GM23338 (cell line): ENCODE measurements at regions not wholly inside any gene's neighbourhood (a gene's known extent, or its start where the extent isn't known, plus 50 kb on each side); places are given as distances from the start of the nearest gene placed in this dataset.

Experiments used
- ATAC-seq: fragments of 200-7000 bp; cut with Tn5 transposase; 3 replicates; pipeline ENCODE4 v1.9.1; 2020
- DNase-seq: peaks from one replicate; pipeline ENCODE4 v3.0.0-alpha.2; 2015; ENCODE audit warnings: low spot score
- H2AFZ ChIP-seq: fragments of 200-600 bp; sonication (generic); 2 replicates; pipeline ENCODE4 v1.8.0; 2016; ENCODE audit warnings: antibody characterized with exemption, mild to moderate bottlenecking, moderate library complexity
- H3F3A ChIP-seq: fragments of 200-600 bp; sonication (generic); replicated peaks from 2 replicates; pipeline ENCODE4 v1.8.0; 2017; ENCODE audit warnings: antibody characterized with exemption, mixed run types, low read depth
- H3K27ac ChIP-seq: fragments of 200-600 bp; sonication (generic); 2 replicates; pipeline ENCODE4 v1.6.1; 2016; ENCODE audit warnings: low read depth
- H3K27me3 ChIP-seq: fragments of 200-600 bp; sonication (generic); 2 replicates; pipeline ENCODE4 v1.8.0; 2016; ENCODE audit warnings: mild to moderate bottlenecking, mixed run types, moderate library complexity; ENCODE audit not compliant: insufficient read depth
- H3K36me3 ChIP-seq: fragments of 200-600 bp; sonication (generic); 2 replicates; pipeline ENCODE4 v1.8.0; 2016; ENCODE audit warnings: mild to moderate bottlenecking; ENCODE audit not compliant: insufficient read depth
- H3K4me1 ChIP-seq: fragments of 200-600 bp; sonication (generic); 2 replicates; pipeline ENCODE4 v1.8.0; 2016; ENCODE audit warnings: mild to moderate bottlenecking, moderate library complexity; ENCODE audit not compliant: insufficient read depth
- H3K4me2 ChIP-seq: fragments of 200-600 bp; sonication (generic); 2 replicates; pipeline ENCODE4 v1.7.1; 2017; ENCODE audit warnings: mixed run types
- H3K4me3 ChIP-seq: fragments of 200-600 bp; sonication (generic); 2 replicates; pipeline ENCODE4 v1.6.1; 2016; ENCODE audit warnings: mixed run types
- H3K79me2 ChIP-seq: fragments of 200-600 bp; sonication (generic); replicated peaks from 2 replicates; pipeline ENCODE4 v1.8.0; 2017; ENCODE audit warnings: mild to moderate bottlenecking; ENCODE audit not compliant: insufficient read depth
- H3K9me2 ChIP-seq: fragments of 200-600 bp; sonication (generic); 2 replicates; pipeline ENCODE4 v1.8.0; 2017; ENCODE audit not compliant: insufficient read depth
- H4K20me1 ChIP-seq: fragments of 200-600 bp; sonication (generic); replicated peaks from 2 replicates; pipeline ENCODE4 v1.8.0; 2017; ENCODE audit warnings: mild to moderate bottlenecking; ENCODE audit not compliant: insufficient read depth
- H3K27ac Mint-ChIP-seq: 2 replicates; pipeline ENCODE4 v1.8.0; 2020; ENCODE audit warnings: inconsistent platforms, mild to moderate bottlenecking, moderate library complexity, mixed read lengths
- H3K27me3 Mint-ChIP-seq: 3 replicates; pipeline ENCODE4 v1.8.0; 2022; ENCODE audit warnings: low read depth, mild to moderate bottlenecking, moderate library complexity, mixed read lengths, inconsistent platforms; ENCODE audit not compliant: insufficient read depth, poor library complexity
- H3K36me3 Mint-ChIP-seq: 3 replicates; pipeline ENCODE4 v1.8.0; 2021; ENCODE audit warnings: low read depth, mild to moderate bottlenecking, inconsistent platforms, moderate library complexity, mixed read lengths
- H3K4me1 Mint-ChIP-seq: 3 replicates; pipeline ENCODE4 v1.8.0; 2020; ENCODE audit warnings: mild to moderate bottlenecking, inconsistent platforms, mixed read lengths
- H3K4me3 Mint-ChIP-seq: 3 replicates; pipeline ENCODE4 v1.8.0; 2021; ENCODE audit warnings: moderate library complexity, mild to moderate bottlenecking, inconsistent platforms, mixed read lengths
- H3K9me3 Mint-ChIP-seq: 3 replicates; pipeline ENCODE4 v1.8.0; 2020; ENCODE audit warnings: moderate library complexity, mild to moderate bottlenecking, inconsistent platforms, mixed read lengths
- CTCF ChIP-seq, 2 experiments: fragments of 200-600 bp in 1 of 2; sonication (generic) in 1 of 2; conservative IDR thresholded peaks; 2 replicates each; pipeline versions ENCODE4 v1.5.1 to v1.6.1; 2016 to 2017; ENCODE audit warnings: antibody characterized with exemption in 2 of 2, low read depth in 2 of 2, mild to moderate bottlenecking in 2 of 2, moderate library complexity in 1 of 2
- EZH2 ChIP-seq: fragments of 200-600 bp; sonication (generic); IDR thresholded peaks from one replicate; pipeline ENCODE4 v1.8.0; 2017; ENCODE audit warnings: antibody characterized with exemption, mild to moderate bottlenecking, low read depth; ENCODE audit not compliant: unreplicated experiment
- POLR2AphosphoS5 ChIP-seq: IDR thresholded peaks from 2 replicates; pipeline ENCODE4 v1.6.1; 2016; ENCODE audit warnings: antibody characterized with exemption, low read depth
- ZNF114 ChIP-seq: fragments of 250-450 bp; sonication (Bioruptor Pico); IDR thresholded peaks from 2 replicates; pipeline ENCODE4 v1.5.0; 2020; ENCODE audit warnings: mild to moderate bottlenecking, moderate library complexity
- ZNF462 ChIP-seq: fragments of 250-450 bp; sonication (Bioruptor Pico); IDR thresholded peaks from 2 replicates; pipeline ENCODE4 v1.5.0; 2020; ENCODE audit warnings: mild to moderate bottlenecking, moderate library complexity

- no peak for TF ChIP-seq EZH2
- TF ChIP-seq POLR2AphosphoS5, result no peak
- TF ChIP-seq ZNF462, result no peak
Measured at GRCh38 chr18:2442006-2442405, 129.3 kb downstream of the METTL4 start (continued).

DNA sequence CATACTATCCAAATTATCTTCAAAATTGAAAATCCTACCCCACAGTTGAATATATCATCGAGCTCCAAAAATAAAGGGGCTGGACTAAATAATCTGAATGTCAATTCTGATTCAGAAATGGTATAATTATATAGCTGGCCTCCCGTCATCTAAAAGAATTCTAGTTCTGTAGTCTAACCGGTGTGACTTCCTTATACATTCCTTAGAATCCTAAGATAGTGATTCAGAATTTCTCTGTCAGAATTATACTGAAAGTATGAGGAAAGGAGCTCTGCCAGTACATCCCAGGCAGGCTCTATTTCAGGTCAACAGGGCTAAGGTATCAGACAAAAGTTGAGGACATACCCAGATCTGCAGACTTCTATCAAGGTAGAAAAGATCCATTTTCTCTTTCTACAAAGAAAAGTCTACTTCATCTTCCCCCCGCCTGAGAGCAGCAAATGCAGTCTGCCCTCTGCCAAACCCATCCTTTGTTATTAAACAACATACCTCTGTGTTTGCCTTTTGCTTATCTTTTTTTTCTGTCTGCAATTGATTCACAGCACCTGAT, 128.5 kb downstream of the METTL4 start:
- ATAC-seq (no peak), DNase-seq (no peak)
- Histone ChIP-seq H4K20me1 (no peaks in the 10 kb centered on the region), H3F3A (no peaks in the 10 kb centered on the region), H3K27me3 (no peaks in the 10 kb centered on the region), H2AFZ (no peak overlapping the region), H3K9me2 (peaks cover 14% of the 10 kb centered on the region), H3K4me2 (no peak overlapping the region), H3K4me3 (no peak overlapping the region), H3K4me1 (peaks cover 5% of the 10 kb centered on the region; the same call in 1 of the 2 replicates), H3K36me3 (peaks cover 3% of the 10 kb centered on the region; the same call in 1 of the 2 replicates), H3K79me2 (no peaks in the 10 kb centered on the region), H3K27ac (no peak overlapping the region)
- peaks cover 18% of the 10 kb centered on the region for H3K9me3 Mint-ChIP-seq
- H3K27ac Mint-ChIP-seq, result no peak overlapping the region; the same call in 1 of the 2 replicates
- H3K4me3 Mint-ChIP-seq, result no peak overlapping the region
- peaks cover 3% of the 10 kb centered on the region; the same call in 1 of the 3 replicates for H3K36me3 Mint-ChIP-seq
- no peaks in the 10 kb centered on the region for H3K27me3 Mint-ChIP-seq
- peaks cover 9% of the 10 kb centered on the region for H3K4me1 Mint-ChIP-seq
- TF ChIP-seq EZH2 (no peak), ZNF114 (CRISPR knock-in tag) (no peak), POLR2AphosphoS5 (no peak), CTCF (conservative IDR thresholded peaks at IDR 0.05; ENCODE audit: low read depth in 2 of 2) (no peak), ZNF462 (no peak)
